HL-60/S4 (cell line): ENCODE measurements at regions not wholly inside any gene's neighbourhood (a gene's known extent, or its start where the extent isn't known, plus 50 kb on each side); places are given as distances from the start of the nearest gene placed in this dataset.

ENCODE experiments used
- in situ Hi-C: fragments of 300-500 bp; cut with MboI; formaldehyde crosslinking; loops from 2 replicates; pipeline ENCODE4 v1.14.3; 2022; ENCODE audit warnings: low sequenced_read_pairs

DNA sequence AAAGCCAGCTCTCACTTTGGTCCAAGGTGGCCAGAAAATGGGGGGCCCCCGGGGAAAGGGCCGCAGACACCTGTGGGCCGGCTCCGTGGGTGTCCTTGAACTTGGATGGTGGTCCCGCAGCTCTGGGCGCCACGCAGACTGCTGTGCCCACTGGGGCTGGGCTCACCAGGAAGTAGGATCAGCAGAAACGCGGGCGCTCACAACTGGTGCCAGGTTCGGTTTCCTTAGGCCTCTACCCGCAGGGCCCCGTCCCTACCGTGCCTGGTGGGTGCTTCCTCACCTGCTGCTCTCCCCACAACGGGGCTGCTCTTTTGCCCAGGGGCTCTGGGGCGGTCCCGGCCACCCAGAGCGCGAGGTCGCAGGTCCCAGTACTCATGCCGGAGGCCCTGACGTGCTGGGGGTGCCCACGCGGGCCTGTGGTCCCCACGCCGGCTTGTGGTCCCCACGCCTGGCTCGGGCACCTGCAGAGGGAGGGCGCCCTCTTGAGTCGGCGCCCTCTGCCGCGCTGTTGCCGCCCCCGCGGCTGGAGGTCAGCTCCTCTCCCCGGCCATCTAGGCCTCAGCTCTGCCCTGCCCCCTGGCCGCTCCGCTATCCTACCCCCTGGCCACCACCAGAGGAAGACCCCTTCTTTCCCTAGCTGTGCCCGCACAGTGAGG, 1303.6 kb downstream of the UQCRFS1 start:
- in situ Hi-C loops = no loop called here

DNA sequence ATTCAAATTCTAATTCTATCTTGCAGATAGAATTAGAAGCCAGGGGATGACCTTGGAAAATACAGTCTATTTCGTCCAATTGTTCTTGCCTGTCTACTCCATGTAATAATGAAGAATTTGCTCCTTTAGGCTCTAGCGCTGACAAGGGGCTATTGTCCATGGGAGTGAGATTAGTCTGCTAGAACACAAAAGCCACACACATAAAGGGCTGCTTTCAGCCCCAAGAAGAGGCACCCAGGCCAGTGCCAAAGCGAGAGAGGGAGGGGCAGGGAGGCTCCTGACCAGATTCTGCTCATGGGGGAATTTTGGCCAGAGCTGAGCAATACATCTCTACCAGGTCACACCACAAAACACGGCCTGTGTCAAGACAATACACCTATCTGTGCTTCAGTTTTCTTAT, 1306.9 kb downstream of the UQCRFS1 start:
- in situ Hi-C loops = no loop called here

DNA sequence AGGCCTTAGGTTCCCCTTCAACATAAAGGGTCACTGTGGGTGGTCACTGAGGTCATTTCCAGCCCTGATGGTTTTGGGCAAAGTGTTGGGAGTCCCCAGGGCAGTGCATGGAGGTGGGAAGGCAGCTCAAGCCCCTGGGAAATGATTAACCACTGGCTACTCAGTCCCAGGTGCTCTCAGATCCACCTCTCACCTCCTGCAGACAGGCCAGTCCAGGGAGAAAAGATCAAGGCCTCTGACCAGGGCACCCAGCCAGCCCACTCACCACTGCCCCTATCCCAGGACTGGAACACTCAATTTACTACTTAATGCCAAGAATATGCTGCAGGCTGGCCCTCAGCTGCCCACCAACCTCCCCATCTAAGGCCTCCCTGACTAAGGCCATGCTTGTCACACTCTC, 1307.9 kb downstream of the UQCRFS1 start:
- in situ Hi-C loops = no loop called here

DNA sequence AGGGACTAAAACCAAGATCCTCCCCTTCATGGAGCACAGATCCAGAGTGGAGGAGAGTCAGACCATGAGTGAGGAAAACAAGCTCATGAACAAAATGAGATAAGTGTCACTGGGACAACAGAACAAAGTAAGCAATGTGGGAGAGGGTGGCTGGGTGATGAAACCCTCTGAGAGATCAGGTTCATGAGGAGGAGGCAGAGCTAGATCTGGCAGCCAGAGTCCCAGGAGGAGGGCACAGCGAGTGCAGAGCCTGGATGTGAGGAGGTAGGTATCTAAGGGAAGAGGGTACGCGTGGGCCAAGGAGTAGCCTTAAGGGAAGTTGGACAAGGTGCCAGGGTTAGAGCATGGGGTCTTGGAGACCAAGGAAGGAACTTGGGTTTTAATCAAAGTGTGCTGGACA, 1311.9 kb downstream of the UQCRFS1 start:
- in situ Hi-C loops = no loop called here

DNA sequence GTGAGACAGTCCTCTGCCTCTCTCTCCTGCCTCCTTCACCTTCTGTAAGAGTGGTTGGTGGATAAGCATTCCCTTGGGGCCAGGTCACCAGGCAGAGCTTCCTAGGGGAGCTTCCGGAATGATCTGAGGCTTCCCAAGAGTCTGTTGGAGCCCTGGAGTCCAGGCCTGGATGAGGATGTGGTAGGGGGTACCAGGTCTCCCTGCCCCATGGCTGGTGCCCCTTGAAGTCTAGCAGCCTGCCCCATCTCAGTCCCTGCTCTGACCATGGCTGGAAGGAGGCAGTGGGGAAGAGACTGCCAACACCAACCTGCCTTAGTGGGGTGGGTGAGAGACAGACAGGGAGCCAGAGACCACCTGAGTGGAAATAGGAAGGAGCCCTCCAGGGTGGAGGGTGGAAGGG, 1316.9 kb downstream of the UQCRFS1 start:
- in situ Hi-C loops = no loop called here

DNA sequence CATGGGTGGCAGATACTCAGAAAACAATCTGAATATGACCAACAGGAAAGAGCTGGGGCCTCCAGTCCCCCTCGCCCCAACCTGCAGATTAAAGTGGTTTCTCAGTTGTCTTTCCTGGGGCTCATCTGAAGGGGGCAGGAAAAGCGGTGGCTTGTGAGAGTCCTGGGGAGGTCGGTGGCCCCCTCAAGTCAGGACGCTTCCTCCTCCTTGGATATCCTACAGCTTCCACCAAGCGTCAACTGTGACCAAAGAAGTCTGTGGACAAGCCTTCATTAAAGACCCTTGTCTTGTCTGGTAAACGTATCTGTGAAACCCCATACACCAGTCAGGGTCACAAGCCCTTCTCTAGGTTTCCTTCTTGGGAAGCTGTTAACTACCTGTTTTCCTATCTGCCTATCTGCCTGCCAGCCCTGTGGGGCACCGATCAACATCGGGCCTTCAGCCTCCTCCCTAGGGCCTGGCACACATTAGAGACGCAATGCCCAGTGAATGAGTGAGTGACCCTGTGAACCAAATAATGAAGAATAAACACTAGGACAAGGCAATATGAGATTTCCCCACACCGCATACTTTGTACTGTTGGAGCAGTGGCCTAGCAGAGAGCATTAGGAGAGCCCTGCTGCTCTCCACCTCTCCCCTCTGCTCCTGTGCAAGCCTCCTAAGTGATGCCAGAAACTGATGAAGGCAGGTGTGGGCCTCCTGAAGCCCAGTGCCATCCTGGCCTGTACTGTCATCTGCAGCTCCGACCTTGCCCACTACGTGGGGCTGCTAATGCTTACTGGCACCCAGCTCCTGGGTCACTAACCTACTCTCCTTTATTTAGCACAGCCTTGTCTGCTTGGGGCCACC, 1317.8 kb downstream of the UQCRFS1 start:
- in situ Hi-C loops = no loop called here

DNA sequence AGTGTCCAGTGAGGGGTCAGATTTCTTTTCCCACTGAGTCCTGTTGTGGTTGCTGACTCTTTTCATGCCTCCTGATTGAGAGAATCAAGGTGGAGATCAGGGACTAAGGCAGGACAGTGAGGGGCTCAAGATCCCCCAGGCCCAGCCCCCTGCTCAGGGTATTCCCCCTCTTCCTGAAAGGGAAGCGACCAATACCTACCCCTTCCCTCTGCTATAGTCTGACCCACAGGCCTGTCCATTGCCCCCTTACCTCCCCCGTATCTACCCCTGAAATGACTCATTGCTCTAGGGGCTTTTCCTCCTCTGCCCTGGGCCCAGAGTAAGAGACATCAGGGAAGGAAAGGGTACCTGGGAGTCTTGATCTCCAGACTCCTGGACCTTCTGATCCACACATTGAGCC, 1320.5 kb downstream of the UQCRFS1 start:
- in situ Hi-C loops = no loop called here

DNA sequence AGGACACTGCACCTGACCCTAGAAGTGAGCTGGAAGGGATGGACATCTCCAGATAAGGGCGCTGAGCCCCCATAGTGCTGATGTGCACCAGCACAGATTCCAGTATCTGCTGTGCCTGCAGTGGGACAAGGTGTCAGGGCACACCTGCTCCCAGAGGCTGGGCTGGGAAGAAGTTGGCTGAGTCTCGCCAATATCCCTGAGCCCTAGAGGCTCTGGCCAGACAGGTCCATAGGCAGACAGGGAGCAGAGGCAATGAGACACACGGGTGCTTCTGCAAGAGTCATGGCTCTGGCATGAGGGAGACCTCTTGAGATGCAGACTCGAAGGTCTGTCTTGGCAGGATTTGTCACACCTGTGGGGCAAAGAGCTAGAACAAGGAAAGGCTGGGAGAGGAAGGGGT, 1321.5 kb downstream of the UQCRFS1 start:
- in situ Hi-C loops = no loop called here

DNA sequence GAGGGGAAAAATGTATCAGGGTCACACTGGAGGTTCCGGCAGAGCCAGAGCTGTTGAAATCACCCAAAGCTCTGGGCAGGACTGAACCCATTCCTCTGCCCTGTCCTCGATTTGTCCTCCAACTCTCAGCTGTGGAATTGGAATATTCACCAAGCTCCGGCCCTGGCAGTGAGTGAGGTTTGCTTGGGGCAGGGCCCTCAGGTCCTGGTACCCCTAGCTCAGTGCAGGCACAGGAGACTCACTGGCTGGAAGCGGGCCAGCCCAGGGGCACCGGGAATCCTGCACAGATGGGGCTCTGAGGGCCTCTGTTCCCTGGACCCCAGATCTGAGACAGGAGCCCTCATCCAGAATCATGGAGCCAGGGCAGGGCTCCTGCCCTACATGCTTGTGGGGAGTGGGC, 1322.3 kb downstream of the UQCRFS1 start:
- in situ Hi-C loops = no loop called here

DNA sequence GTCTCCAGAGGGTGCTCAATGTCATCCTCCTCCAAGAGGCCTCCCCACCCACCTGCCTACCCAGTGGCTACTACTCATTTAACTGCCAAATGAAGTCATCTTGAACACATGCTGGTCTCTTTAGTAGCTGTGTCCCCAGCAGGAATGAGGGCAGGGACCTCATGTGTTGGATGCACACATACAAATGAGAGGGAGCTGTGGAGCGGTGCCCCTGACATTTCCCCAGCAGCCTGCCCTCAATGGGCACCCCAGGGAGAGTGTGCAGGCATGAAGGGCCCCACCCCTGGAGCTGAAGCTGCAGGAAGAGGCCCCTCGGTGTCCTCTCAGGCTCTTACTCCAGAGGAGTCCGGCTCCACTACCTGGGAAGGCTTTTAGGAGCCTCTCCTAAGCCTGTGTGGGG, 1322.7 kb downstream of the UQCRFS1 start:
- in situ Hi-C loops = no loop called here

DNA sequence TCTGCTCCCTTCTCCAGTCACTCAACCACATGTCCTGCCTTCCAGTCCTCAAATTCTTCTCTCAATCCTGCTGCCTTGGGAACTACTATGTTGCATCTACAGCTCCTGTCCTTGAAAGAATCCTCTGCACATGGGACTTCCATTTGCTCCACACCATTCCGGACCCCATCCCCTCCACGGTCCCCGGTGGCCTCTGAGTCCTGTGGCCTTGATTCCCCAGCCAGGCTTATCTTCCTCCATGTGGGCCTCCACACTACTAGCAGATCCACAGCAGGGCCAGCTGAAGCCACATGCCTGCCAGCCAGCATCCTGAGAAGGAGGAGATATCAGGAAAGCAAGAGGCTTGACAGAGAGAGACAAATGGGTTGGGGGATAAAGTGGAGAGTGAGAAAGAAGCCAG, 1323.8 kb downstream of the UQCRFS1 start:
- in situ Hi-C loops = no loop called here

DNA sequence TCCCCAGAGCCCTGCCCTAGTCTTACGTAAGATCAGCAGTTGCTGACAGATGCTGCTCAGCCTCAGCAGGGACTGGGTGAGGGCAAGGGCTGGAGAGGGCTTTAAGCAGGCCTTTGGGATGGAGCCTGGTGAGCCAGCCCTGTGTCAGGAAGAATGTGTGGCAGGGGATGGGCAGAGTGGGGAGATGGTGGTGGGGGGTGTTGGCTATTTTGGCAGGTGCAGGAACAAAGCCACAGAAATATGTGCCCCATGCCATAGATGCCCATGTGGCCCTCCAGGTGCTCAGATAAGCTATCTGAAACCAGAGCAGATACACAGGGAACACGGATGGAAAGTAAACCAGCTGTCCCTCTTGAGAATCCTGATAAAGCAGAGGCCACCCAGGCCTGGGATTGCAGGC, 1325.0 kb downstream of the UQCRFS1 start:
- in situ Hi-C loops = no loop called here

DNA sequence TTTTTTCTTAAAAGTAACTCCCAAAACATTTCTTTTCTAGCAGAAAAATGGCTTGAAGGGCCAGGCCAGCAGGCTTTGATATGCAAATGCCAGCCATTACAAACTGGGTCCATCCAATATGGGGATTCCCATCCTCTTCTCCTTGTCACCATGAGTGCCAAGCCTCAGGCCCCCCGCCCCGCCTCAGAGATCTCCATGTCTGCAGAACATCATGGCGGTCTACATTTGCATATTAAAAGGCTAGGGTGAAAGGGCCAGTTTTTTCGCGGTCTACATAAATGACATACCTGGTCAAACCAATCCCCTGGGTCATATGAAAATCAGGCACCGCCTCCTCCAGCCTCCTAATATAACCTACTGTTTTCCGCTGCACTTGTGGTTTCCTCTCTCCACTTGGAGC, 1327.6 kb downstream of the UQCRFS1 start:
- in situ Hi-C loops = no loop called here

DNA sequence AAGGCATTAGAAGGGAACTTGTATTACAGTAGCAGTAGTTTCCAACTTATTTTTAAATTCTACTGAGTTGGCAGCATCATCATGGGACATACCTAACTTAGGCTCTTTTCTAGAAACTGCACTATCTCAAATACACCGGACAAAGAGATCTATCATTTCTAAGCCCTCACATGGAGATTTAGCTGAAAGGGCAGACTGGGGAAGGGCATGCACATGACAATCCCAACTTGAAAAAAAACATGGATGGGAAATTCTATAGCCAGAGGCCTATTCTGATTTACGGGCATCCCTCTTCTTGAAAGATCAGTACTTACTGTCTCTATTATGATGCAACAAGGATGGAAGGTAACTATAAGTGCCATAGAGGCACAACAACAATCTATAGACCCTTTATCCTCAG, 1328.6 kb downstream of the UQCRFS1 start:
- in situ Hi-C loops = no loop called here

DNA sequence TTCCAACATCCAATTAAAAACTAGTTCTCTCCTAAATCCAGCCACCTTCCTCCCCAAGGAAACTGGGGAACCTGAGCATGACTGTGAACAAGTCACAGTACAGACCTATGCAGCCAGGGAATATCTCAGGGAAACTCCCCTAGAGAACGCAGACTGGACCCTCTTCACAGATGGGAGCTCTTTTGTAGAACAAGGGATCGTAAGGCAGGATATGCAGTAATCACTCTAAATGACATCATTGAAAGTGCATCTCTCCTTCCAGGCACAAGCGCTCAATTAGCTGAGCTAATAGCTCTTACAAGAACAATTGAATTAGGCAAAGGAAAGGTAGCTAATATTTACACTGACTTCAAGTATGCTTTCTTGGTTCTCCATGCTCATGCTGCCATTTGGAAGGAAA, 1331.7 kb downstream of the UQCRFS1 start:
- in situ Hi-C loops = no loop called here

DNA sequence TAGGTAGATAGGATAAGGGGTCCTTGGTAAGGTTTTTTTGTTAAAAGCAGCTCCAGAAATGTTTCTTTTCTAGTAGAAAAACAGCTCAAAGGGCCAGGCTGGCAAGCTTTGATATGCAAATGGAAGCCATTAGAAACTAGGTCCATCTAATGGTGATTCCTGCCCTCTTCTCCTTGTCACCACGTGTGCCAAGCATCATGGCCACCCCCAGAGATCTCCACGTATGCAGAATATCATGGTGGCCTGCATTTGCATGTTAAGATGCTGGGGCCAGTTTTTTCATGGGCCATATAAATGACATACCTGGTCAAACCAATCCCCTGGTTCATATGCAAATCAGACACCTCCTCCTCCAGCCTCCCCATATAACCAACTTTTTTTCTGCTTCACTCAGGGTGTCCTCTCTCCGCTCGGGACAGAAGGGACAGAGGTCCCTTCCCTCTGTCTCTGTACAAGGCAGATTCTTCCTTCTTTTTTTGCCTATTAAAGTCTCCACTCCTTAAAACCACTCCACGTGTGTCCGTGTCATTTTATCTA, 1335.9 kb downstream of the UQCRFS1 start:
- in situ Hi-C loops = no loop called here

DNA sequence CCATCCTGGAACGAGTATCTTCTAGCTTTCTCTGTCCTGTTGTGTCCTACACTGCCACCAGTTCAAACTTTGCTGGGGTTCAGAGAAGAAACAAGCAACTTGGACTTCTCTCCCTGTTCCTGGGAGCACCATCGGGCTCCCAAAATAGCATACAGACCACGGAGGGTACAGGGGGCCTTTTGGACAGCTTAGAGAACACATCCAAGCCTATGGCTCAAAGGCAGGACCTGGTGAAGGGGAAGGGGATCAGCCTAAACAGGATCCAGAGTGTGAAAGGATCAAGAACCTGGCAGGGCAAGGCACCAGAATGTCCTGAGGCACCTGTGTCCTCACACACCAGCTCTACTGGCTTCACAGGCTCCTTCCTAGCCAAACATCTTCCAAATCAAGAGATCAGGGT, 1336.5 kb downstream of the UQCRFS1 start:
- in situ Hi-C loops = no loop called here

DNA sequence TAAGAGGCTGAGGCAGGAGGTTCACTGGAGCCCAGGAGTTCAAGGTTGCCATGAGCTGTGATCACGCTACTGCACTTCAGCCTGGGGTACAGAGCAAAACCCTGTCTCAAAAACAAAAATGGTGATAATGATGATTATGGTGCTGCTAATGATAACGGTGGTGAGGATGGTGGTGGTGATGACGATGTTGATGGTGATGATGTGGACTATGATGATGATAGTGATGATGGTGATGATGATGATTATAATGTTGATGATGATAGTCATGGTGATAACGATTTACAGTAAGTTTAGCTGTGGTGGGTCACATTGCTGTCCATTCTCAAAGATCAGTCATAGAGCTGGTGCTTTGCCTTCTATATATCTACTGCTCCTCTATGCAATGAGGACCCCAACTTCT, 1340.6 kb downstream of the UQCRFS1 start:
- in situ Hi-C loops = no loop called here

DNA sequence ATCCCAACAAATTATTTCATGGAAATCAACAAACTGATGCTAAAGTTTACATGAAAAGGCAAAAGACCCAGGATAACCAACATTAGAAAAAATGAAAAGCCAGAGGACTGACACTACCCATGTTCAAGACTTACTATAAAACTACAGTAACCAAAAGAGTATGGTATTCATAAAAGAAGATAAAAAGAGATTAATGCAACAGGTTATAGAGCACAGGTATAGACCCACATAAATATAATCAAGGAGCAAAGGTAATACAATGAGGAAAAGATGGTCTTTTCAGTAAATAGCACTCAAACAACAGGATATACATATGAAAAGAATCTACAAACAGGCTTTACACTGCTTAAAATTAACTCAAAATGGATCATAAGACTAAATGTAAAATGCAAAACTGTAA, 1342.7 kb downstream of the UQCRFS1 start:
- in situ Hi-C loops = no loop called here

DNA sequence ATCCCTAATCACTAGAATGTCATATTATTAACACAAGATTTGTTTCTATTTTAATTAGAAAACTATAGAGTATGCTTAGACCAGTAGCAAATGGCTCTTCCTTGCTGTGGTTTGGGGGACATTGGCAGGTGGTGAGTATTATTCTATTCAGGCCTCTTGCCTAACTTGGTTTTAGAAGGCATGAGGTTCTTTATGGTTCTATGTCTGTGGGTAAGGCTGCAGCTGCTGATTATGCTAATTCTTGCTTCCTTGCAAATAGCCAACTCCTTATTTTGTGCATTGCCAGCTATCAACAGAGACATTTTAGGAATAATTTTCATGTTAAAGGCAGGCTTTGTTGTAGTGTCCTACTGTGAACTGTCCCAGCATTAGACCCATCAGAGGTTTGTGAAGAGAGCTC, 1344.9 kb downstream of the UQCRFS1 start:
- in situ Hi-C loops = no loop called here

DNA sequence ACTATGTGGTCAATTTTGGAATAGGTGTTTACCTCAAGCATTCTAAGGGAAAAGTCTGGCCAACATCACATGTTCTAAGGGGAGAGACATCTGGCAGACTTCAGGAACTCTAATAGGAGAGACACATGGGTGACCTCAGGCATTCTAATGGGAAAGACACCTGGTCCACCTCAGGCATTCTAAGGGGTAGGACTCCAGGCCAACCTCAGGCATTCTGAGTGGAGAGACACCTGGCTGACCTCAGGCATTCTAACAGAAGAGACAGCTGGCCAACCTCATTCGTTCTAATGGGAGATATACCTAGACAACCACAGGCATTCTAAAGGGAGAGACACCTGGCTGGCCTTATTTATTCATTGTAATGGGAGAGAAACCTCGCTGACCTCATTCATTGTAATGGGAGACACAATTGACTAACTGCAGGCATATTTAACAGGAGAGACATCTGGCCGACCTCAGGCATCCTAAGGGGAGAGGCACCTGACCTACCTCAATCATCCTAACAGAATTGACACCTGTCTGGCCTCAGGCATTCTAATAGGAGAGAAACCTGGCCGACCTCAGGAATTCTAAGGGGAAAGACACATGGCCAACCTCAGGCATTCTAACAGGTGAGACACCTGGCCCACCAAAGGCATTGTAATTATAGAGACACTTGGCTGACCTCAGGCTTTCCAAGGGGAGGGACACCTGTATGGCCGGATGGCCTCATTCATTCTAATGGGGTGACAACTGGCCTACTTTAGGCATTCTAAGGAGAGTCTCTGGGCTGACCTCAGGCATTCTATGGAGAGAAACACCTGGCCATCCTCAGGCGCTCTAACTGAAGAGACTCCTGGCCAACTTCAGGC, 1346.8 kb downstream of the UQCRFS1 start:
- in situ Hi-C loops = no loop called here
